Neural progenitor cell (in vitro differentiated cells): ENCODE measurements at regions not wholly inside any gene's neighbourhood (a gene's known extent, or its start where the extent isn't known, plus 50 kb on each side); places are given as distances from the start of the nearest gene placed in this dataset.

ENCODE experiments used
- CTCF ChIP-seq: fragments of 200-600 bp; sonication (generic); IDR thresholded peaks from 2 replicates; pipeline ENCODE4 v1.5.1; 2017; ENCODE audit warnings: antibody characterized with exemption, mild to moderate bottlenecking
- EZH2 ChIP-seq: fragments of 200-600 bp; sonication (generic); IDR thresholded peaks from 2 replicates; pipeline ENCODE4 v1.6.1; 2017; ENCODE audit warnings: antibody characterized with exemption, mild to moderate bottlenecking, moderate library complexity

GRCh38 chr11:32326522-32326921, 108.8 kb downstream of the WT1 start:
- TF ChIP-seq CTCF (no peak), EZH2 (no peak)
